OCI-M2 (cell line): ENCODE measurements at regions not wholly inside any gene's neighbourhood (a gene's known extent, or its start where the extent isn't known, plus 50 kb on each side); places are given as distances from the start of the nearest gene placed in this dataset.

ENCODE experiments used
- DNase-seq: peaks from one replicate; lab custom pipeline; 2025; ENCODE audit not compliant: unreplicated experiment; lab: John Stamatoyannopoulos, UW

DNA sequence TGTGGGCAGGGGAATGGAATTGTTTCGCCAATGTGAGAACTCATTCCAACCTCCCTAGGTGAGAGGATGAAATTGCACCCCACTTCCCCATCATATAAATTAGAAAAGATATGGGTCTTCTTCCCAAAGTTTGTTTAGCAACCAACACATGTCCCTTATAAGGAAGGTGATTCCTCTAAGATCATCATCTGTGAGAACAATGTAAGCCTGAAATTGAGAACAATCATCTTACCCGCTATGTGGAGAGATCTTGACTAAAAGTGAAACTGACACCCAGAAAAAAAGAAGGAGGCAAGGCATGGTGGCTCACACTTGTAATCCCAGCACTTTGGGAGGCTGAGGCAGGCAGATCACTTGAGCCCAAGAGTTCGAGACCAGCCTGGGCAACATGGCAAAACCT is 173.2 kb upstream of the HMGA2 start:
- DNase-seq: no peak

DNA sequence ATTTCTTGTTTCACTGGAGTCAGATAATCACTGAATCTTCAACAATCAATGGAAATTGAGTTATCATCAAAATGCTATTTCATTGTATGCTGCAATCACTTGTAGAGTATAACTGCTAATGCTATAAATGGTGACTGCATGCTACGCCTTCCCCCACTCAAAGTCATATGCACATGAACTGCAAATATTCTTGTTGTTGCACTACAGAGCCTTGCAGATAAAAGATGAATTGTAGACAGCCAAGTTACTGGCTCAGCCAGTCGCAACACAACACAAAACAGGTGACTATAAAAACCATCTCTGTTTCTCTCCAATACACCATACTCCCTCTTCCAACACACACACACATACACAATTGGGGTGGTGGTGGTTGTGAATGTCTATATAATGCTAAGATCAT is 171.0 kb upstream of the HMGA2 start:
- DNase-seq: no peak

DNA sequence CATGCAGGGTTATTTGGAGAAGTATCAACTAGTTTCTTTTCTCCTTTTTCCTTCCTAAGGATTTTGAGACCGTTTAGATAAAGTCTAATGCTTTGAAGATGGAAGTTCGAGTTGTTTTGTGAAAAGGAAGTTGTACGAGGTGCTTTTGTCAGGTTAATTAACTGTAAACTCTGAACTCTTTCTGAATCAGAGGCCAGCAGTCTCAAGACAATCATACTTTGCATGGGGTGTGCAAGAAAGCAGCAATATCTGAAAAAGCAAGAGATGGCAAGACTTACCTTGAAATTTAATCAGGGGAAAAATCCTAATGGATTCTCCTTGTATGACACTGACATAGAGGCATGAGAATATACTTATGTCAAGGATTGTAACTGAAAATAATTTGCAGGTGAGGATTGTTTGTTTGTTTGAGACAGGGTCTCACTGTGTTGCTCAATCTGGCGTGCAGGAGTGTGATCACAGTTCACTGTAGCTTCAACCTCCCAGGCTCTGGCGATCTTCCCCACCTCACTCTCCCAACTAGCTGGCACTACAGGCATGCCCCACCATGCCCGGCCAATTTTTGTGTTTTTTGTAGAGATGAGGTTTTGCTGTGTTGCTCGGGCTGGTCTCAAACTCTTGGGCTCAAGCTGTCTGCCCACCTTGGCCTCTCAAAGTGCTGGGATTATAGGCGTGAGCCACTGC is 170.2 kb upstream of the HMGA2 start:
- DNase-seq: no peak

GRCh38 chr12:65655074-65655493 is 169.2 kb upstream of the HMGA2 start:
- no peak for DNase-seq

DNA sequence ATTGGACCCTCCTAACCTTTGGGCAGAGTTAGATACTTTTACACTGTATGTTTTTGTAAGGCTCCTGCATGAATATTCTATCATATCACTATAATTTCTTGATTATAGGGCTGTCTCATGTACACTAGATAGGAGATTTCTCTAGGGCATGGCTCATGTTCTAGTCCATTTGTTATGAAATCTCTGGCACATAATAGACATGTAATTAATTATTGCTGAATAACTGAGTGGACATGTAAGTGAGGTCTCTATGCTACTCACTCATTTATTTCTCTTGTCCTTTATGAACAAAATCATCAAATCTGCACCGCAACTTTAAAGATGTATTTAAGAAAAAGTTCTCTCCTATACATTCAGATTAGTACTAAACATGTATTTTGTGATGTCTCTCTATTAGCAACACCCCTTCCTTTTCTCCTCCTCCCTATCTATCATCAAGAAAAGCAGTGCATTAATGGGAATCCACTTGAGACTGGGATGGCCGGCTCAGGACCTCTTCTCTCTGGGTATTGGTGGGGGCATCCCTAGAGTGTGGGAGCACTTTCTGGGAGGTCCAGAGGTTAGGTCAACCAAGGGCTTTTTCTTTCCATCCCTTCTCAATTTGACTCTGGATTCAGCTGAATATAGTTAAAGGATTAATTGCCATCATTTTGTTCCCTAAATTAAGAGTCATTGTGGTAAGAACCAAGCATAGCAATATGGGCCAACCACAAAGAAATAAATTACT is 168.0 kb upstream of the HMGA2 start:
- DNase-seq: no peak

- DNase-seq: no peak
Measured at GRCh38 chr12:65656891-65657351, 167.4 kb upstream of the HMGA2 start.

- DNase-seq: no peak
Measured at GRCh38 chr12:65657635-65658034, 166.6 kb upstream of the HMGA2 start.

- DNase-seq: no peak
Measured at GRCh38 chr12:65658360-65658759, 165.9 kb upstream of the HMGA2 start.

DNA sequence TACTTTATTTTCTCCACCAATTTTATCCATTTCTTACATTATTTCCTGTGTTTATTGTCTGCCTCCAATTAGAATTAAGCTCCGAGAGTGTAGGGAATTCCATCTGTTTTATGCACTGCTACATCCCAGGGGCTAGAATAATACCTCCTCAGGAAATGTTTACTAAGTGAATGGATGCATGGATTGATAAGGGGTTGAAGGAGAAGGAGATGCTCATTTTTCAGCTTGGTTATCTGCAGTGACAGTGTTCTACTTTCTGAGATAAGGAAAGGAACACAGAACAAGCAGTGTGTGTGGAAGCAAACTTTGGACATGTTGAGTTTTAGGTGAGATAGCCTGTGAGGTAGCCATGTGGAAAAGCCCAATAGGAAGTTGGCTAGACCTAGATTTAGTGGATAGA is 164.6 kb upstream of the HMGA2 start:
- DNase-seq: no peak

- no peak for DNase-seq
Measured at GRCh38 chr12:65660096-65660495, 164.2 kb upstream of the HMGA2 start.

GRCh38 chr12:65660836-65661235 is 163.4 kb upstream of the HMGA2 start:
- no peak for DNase-seq

DNA sequence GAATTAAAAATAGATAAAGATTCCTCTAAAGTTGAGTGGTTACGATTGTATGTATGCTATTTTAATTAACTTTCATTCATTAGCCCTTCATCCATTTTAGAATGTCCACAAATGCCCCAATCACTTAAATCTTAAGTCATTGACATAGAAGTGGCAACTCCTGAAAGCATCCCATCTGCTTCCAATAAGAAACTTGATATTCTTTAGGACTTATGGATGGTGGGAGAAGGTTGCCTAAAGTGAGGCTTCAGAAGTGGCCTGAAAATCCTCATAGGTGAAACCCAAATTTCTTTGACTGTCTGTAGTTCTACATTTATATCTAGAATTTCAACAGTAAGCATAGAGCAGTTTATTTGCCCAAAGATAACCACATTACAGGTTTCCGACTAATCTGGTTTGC is 161.7 kb upstream of the HMGA2 start:
- DNase-seq: no peak

DNA sequence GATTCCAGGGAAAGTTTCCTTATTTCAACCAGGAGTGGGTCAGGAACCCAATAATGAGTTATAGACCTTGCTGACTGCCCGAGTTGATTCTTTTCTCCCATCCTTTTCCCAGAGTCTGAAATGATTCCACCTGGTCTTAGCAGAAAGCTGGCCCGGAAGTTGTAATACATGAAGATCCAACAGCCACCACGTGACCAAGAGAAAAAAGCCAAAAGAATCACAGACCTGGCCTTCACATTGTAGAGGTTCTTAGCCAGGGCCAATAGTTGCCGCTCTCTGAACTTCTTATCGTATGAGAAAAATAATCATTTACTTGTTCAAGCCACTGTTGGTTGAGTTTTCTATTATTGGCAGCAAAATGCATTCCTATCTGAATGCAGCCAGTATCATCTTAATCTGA is 161.2 kb upstream of the HMGA2 start:
- no peak for DNase-seq

DNA sequence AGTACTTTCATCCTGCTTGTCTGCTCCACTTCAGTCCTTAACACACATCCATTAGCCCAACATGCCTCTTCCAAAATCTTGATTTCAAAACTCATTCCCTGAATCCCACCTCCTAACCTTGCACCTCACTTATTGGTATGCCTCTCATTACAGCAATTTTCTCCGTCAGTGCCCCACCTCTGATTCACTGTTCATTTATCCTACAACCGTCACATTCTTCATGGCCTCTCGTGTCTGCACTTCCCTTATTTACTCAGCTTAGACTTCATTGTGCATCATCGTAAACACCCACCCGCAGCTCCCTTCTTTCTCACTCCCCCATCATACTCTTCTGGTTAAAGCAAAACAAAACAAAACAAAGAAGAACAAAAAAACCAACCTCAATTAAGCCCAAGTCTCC is 160.6 kb upstream of the HMGA2 start:
- no peak for DNase-seq

DNA sequence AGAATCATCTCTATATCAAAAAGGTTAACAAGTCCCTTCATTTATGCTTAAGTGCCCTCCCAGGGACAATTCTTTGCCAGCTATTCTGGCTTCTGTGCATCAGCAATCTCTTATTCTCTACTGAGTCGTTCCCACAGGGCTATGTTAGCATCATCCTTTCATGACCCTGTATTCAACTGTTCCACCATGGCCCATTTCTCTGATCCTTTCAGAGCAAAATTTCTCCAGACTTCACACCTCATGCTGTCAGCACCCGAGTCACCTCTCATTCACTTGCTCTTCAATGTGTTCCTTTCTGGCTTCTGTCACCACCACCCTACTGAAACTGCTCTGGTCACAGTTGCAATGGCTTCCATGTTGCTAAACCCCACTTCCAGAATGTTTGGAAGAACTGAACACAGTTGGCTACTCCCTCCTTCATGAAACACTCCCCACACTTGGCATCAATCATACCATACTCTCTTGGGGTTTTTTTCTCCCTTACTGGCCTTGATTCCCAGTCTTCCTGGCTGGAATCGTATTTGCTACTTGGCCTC is 159.5 kb upstream of the HMGA2 start:
- no peak for DNase-seq

- no peak for DNase-seq
Measured at GRCh38 chr12:65665817-65666216, 158.5 kb upstream of the HMGA2 start.

DNA sequence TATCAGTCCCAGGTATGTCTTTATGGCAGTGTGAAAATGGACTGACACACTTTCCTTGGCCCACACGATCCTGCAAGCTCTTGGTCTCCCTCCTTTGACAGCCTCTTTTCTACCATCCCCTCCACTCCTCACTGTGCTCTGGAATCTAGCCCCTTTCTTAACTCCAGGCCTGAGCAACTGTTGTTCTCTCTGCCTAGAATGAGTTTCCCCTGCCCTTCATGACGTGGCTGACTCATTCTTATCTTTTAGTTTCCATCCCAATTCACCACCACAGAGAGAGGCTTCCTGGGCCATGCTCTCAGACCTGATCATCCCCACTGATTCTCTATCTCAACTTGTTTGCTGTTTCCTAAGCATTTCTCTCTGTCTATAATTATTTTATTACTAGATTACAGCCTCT is 157.4 kb upstream of the HMGA2 start:
- DNase-seq: no peak

- no peak for DNase-seq
Measured at GRCh38 chr12:65667932-65668331, 156.4 kb upstream of the HMGA2 start.

DNA sequence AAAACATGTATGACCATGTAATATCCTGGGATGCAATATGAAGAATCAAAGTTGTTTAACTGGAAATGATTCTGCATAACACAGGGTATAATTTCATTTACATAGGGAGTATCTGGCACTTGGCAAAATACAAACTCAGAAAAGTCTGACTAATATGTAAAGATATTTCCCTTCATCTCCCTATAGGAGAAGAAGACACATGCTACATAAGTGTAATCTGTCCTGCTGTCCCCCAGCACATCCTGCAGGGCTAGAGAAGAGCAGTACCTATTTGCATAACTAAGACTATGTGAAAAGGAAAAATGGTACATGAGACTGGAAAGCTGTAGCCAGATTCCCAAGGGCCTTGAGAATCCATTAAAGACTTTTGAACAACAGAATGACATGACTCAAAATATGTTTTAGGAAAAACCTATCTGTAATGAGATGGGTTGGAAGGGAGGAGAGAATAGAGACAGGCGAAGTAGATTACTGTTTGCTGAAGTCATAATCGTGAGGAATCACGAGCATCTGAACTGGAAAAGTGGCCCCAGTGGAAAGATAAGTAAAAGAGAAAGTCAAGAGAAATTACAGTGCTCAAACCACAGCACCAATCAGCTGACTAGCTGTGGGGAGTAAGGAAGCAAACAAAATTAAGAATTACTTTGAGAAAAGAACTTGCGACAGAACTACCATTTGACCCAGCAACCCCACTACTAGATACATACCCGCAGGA is 155.1 kb upstream of the HMGA2 start:
- DNase-seq: no peak

DNA sequence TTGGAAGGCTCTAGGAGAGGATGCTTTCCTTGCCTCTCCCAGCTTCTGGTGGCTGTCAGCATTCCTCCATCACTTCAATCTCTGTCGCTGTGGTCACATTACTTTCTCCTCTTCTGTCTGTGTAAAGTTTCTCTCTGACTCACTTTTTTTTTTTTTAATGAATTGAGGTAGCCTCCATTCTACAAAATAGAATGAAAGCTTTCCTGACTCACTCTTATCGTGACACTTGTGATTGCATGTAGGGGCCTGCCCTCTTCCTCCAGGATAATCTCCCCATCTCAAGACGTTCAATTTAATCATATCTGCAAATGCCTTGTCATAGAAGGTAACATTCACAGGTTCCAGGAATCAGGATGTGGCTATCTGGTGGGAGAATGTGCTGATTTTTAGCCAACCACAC is 153.5 kb upstream of the HMGA2 start:
- no peak for DNase-seq

DNA sequence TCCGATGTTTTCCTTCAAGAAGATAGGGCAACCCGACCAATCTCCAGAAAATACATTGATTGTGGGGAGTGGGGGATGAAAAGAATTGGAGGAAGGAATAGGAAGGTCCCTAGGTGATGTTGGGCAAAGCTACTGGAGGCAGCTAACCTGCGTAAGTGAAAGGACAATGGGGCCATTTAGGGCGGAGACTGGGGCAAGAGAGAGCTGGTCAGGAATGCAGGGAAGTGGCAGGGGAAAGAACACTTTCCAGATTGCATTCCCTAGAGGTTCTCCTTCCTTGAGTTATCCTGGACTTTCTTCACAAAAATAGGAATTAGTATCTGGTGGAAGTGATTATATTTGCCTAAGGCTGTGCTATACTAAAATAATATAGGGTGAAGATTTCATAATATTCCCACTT is 151.8 kb upstream of the HMGA2 start:
- no peak for DNase-seq

- no peak for DNase-seq
Measured at GRCh38 chr12:65673156-65673690, 151.1 kb upstream of the HMGA2 start.
